NCI-H524 (cell line): ENCODE measurements at regions not wholly inside any gene's neighbourhood (a gene's known extent, or its start where the extent isn't known, plus 50 kb on each side); places are given as distances from the start of the nearest gene placed in this dataset.

Experiments used
- DNase-seq, 2 experiments: peaks; one replicate each; lab custom pipeline; 2025; lab: John Stamatoyannopoulos, UW

DNA sequence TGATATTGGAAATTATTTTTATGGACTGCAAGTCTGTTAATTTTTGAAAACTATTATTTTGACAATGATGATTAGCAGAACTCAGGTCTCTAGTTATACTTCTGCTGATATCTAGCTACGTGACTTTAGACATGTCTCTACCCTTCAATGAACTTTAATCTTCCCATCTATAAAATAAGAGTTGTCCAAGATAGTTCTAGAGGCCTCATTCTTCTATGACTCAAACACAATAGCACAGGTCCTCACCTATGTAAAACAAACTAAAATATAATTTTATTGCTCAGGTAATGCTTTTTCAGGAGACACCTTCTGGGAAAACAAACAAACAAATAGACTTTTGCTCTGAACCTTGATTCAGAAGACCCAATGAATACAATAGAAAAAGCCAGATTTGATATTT lies 544.4 kb upstream of the SETBP1 start:
- DNase-seq = no peak

DNA sequence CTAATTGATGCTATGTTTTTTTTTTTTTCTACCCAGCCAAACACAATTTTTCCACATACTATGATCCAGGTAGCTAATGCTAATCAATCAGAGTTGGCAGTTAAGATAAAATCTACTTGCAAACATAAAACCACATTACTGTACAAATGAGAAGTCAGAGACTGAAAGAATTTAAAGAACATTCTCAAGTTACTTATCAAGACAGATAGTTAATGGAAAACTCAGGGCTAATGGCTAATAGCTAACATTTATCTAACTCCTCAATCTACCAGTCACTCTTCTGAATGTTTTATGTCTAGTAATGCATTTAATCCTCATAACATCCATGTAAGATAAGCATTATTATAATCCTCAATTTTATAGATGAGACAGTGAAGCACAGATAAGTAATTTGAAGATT lies 537.6 kb upstream of the SETBP1 start:
- no peak for DNase-seq

DNA sequence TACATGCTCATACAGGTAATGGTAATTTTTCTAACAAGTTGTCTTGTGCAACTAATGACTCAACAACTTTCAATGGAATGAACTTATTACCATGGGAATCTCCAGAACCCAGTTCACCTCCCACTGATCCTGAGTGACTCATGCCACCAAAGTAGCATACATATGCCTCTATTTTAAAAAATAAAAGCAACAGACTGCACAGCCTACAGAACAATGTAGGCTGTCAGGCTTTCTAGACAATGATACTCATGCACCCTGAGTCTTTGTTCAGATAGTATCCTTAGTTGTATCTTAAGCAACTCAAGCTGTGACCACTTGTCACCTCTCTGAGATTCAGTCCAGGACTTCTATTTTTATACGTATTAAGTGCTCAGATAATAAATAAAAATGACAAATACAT lies 531.0 kb upstream of the SETBP1 start:
- no peak for DNase-seq

DNA sequence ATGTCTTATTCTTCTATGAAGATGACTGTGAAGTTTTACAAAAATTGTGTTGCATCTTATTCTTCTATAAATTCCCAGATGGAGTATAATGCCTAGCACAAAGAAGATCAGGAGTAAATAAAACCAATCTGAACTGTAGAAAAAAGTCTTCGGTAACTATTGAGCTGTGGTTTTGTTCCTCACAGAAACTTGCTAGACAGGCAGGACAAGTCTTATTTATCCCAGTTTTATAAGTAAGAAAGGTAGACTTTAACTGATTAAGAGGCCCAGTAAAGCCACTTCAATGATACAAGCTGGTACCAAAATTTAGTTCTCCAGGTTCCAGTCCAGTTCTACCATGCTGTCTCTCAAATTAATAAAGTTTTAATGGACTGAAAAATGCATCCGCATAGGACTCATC lies 526.7 kb upstream of the SETBP1 start:
- no peak for DNase-seq

DNA sequence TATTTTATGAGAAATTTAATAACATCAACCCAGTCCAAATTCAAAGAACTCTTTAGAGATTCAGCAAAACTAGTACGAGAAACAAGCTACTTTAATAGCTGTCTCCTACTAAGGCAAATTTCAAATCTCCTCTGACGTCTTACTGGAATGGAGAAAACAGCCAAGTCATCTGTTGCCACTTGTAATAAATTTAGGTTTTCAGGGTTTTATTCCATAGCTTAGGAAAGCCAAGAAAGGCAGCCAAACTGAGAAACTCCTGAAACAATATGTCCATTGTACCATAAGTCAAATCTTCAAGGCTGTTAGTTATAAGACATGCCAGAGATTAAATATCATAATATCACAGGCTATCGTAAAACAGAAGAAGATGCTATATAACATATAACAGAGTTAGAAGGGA lies 524.6 kb upstream of the SETBP1 start:
- DNase-seq = no peak

DNA sequence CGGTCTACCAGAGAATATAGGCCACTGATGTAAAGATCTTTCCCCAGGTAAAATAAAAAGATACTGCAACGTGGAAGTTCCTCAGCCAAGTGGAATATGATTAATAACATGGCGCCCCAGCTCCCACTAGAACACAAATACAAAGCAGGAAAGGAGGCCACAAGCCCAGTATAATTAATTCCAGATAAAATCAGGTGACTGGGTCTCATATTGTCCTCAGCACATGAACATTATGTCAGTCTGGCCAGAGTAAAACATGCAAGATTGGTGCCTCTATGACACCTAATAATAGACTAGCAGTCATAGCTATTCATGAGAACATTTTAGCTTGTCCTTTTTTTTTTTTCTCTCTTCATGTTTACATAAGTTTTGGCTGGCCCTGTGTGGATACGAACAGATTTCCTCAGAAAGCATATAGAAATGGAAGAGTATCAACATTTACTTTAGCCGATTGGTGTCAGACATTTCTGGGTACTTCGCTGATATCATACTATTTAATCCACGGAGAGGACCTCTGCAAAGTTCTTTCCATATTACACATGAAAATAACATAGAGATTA lies 523.8 kb upstream of the SETBP1 start:
- DNase-seq = no peak

DNA sequence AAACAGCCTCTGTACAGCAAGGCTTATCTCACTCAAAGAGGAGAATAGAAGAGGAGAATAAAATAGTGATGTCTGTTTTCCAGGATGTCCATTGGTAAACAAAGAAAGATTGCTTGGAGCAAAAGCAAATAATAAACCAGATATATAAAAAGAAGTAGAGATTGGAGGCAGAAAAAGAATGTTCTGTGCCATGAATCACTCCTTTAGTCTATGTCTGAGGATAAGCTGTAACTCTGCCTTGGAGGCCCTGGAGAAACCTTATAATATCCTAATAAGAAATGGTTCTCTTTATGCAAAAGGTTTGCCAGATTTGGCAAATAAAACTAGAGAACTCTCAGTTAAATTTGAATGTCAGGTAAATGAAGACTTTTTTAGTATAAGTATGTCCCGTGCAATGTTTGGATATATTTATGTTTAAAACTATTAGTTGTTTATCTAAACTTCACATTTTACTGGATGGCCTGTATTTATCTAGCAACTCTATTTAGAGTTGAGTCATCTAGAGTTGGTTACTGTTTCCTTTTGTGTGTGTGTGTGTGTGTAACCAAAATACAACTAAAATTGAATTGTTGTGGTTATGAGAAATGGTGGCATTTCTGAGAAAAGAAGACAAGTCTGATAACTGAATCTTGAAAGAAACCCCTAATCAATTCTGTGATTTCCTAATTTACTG lies 510.3 kb upstream of the SETBP1 start:
- DNase-seq = no peak

DNA sequence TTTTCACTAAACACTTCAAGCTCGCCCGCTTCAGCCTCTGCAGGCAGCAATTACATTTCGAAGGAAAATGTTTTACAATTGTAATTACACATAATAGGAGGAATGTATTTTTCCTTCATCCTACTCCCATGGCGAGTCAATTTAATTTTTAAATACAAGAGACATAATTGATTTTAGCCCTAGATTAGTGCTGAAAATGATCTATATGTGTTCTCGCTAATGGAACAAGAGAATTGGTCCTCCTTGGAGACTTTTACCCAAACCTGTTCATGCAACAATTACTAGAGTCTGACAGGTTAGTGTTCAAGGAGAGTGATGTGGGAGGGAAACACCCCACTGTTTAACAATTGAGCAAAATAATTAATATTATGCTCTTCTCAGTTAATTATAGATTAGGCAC lies 509.4 kb upstream of the SETBP1 start:
- DNase-seq = no peak

DNA sequence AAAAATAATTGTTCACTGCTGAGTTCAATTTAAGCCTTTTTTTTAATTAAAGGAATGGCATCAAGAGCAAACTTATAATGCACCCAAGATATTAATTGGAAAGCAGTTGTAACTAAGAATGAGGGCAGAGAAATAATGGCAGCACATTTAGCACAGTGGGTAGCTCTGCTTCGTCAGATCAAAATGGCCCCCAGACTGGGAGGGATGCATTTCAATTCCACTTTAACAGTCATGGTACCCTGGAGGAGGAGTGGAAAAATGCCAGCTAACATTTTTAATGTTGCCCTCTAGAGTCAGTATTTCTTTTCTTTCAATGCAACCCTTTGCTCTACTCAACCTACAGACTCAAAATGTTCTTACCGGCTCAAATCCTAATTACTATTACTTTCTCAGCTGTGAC lies 504.8 kb upstream of the SETBP1 start:
- DNase-seq = no peak

DNA sequence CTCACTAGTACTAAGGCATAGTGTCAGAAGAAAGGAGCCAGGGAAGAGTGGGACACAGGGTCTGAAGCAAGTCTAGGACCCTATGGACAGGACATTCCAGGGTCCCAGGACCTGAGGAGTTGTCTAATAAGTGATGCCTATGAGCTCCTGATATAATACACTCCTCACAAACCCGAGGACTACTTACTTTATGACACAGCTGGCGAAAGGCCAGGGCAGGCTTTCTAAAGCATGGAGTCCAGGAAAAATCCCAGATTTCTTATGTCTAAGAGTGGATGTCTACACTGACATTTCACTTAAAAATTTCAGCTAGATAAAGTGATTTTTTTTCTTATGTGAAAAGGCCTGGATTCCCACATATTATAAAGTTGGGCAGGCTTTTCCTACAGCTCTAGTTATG lies 502.2 kb upstream of the SETBP1 start:
- no peak for DNase-seq

DNA sequence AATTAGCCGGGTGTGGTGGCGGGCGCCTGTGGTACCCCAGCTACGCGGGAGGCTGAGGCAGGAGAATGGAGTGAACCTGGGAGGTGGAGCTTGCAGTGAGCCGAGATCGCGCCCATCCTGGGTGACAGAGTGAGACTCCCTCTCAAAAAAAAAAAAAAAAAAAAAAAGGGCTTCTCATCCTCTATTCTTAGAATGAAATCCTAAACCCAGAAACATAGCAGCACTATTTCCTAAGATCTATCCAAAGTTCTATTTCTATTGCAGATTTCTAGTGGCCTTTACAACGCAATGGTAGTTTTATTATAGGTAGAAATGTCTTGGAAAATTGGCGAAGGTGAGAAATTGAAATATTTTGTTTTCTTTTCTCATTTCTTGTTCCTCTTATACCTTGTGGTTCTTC lies 501.0 kb upstream of the SETBP1 start:
- no peak for DNase-seq

DNA sequence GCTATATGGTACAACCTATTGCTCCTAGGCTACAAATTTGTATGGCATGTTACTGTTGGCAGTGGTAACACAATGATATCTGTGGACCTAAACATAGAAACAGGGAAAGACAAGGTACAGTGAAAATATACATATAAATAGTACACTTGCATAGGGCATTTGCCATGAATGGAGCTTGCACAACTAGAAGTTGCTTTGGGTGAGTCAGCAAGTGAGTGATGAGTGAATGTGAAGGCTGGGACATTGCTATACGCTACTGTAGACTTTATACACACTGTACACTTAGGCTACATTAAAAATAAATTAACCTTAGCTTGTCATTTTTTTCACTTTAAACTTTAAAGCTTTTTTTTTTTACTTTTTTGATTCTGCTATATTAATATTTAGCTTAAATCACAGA lies 500.0 kb upstream of the SETBP1 start:
- no peak for DNase-seq

DNA sequence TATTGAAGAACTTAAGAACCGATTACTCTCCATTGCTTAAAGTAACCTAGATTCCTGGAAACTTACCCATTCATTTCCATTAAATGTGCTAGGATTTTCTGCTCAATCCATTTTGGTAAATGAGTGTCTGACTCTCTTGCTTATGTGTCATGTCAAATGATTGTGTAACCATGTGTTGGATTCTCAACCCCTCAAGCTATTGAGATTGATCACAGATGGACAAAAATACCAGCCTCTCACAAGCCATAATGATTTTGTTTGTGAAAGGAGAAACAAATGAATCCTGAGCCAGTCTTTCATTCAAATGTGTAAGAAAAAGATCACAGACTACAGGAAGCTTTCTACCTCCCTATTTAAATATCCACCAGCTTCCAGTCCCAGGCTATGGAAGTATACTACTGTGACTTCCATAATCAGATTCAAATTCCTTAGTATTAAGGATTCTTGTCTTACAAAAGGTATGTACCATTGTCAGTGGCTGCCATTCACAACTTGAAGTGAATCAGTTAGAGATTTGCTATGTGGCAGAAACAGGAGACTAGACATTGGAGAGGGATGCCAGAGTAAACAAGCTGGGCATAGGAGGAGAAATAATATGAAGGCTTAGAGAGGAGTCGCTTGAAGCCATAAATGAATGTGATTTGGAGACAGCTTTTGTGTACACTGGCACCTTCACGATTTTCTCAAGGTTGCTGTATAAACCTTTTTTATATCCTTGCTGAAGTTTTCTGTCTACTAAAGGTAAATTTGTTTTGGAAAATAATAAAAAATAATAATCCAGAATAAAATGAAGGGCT lies 498.5 kb upstream of the SETBP1 start:
- no peak for DNase-seq

DNA sequence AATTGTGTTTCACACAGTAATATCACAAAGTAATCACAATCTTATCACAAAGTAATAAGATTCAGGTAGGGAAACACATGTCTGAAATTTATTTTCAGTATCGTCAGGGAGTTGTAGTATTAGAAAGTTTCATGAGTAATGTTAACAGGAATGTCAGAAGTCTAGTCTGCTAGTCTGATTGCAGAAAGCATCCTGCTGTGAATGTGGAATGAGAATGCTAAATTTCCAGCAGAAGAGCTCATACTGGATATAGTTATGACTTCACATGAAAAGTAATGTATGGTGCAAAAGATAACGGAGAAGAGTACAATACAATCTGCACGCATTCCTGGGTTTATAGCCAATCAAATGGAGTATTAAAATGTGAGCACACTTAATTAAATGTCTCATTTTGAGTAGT lies 494.7 kb upstream of the SETBP1 start:
- no peak for DNase-seq

DNA sequence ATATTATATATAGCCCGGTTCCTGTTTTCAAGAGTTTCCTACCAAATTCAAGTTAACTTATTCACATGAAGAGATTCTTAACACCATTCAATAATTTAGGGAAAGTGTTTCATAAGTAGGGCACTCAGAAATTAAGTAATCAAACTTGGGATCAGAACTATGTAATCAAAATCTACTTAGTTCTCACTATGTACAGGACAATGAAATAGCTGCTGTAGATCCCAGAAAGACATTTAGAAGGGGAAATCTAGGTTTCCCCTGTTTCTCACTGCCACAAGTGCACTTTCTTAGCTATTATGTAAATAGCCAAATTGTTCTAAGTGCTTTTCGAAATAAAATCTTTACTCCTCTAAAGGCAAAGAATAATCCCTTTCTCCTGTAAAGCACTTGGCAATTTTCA lies 493.6 kb upstream of the SETBP1 start:
- no peak for DNase-seq

DNA sequence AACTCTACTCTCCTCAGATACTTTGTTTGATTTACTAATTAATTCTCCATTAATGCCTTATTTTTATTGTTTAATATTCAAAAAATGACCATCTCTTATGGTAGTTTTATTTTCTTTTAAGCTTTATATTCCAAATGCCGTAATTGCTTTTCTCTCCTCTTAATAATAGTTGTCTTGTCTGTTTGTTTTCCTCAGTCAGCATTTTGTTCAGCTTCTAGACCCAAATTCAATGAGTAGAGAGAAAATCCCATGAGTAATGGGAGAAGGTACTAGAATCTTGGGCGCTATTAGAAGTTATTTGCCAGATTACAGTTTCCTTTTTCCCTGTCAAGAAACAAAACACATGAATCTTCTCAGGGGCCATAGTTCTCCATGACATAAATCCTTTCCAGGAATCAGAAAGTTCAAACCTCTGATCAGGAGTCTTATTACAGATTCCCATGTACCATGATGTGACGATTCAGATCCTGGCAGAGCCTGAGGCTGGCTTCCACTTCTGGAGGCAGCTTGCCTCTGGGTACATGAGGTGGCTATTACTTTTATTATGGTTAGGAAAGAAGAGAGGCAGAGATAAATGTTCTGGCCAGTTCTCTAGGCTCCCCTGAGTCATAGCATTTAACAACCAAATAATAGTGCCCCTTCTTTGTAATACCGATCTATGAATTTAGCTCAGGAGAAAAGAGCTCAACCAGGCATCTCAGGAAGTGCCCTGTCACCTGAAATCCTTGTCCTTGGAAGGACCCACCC lies 485.1 kb upstream of the SETBP1 start:
- DNase-seq = no peak

DNA sequence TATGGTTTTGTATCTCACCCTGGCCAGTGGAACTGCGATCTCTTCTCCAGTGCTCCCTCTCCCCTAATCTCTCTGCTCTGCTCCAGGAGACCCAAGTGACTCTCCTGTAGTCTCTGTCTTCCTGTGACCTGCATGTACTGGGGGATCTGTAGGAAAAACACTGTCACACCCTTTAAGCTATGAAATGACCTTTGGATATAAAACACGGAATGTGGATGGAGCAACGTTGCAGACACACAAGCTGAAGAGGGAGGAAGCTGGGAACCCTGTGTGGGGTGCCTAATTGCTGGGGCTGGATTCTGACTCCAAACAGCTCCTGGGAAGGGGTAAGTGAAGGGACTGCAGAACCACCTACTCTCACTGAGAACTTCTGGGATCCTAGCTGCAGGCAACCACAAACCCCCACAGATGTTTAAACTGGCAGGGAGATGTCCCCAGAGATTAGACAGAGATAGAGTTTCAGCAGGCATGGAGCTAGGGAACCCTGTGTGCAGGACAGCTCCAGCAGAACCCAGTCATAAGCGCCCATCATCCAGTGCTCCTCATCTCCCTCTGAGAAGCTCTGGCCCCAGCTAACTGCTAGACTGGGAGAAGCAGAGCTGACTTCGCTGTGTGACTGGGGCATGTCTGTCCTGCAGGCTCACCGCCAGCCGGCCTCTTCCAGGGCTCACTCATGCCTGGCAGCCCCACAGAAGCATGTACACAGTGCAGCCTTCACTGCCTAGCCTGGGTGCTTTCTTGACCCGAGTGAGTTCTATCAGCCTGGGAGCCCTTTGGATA lies 482.7 kb upstream of the SETBP1 start:
- peak in 1 of 2 experiments; percentile 12 for DNase-seq

DNA sequence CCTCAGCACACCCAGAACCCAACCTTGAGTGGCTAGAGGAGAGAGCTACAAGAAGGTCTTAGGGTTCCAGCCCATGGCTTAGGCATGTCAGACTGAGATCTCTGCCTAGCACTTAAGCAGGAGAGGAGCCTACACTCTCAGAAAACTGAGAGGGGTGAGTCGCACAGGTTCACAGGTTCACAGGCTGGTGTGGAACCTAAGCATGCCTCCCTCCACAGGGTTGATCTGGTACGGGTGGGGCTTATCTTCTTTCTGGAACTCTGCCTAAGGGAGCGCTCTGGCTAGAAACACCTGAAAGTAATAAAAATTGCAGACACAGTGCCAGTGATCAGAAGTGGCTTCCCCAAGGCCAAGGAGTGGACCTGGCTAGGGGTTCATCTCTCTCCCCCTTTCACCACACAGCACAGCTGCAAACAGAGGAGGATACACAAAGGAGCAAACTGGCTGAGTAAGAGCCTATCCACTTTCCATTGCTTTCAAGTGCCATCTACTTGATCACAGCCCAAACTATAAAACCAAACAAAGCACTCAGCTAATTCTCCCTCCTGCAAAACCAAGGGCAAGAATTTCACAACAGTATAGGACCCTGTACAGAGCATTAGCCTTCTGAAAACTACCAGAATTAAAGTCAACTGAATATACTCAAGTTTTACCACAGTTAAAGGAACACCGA lies 481.9 kb upstream of the SETBP1 start:
- no peak for DNase-seq

DNA sequence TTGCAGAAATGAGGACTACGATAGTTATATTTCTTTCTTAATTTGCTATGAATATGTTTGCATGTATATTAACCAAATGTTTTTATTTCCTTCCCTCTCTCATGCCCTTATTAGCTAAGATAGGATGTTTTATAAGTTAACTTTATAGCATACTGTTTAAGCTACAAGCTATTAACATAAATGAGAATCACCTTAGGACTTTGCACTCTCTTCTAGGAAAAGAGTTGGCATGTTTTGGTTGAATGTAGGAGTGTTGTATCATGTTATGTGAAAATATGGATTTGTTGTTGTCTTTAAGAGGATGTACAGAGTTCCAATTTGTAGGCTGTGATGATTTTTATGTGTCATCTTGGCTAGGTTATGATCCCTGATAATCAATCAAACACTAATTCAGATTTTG lies 467.4 kb upstream of the SETBP1 start:
- no peak for DNase-seq

DNA sequence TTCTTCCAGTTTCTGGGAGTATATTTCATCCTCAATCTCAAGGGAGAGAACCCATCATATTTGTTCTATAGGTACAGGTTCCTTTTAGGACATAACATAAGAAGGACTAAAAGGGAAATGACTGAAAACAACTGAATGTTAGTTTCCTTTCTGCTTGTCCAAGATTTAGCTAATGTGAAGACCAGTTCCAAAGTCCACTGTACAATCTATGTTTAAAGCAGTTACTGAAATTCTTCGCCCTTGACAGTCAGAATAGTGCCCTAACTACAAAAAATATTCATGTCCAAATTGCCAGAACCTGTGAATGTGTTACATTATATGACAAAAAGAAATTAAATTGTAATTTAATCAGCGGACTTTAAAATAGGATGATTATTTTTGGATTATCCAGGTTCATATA lies 466.3 kb upstream of the SETBP1 start:
- no peak for DNase-seq

DNA sequence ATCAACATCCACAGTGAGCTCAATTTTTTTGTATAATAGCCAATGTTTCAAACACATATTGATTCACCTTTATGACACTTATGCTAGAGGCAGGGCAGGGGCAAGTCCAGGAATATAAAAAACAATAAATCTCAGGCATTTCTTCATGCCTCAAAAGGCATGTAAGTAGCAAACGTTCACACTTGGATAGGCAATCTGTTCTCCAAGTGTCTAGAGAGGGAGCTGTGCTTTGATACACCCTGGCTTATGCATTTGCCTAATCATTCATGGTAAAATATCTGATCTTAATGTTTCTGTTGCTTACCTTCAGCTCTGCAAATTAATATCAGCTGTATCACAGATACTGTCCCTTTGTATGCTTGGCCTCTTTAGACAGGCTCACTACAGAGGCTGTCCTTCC lies 464.5 kb upstream of the SETBP1 start:
- DNase-seq = no peak

DNA sequence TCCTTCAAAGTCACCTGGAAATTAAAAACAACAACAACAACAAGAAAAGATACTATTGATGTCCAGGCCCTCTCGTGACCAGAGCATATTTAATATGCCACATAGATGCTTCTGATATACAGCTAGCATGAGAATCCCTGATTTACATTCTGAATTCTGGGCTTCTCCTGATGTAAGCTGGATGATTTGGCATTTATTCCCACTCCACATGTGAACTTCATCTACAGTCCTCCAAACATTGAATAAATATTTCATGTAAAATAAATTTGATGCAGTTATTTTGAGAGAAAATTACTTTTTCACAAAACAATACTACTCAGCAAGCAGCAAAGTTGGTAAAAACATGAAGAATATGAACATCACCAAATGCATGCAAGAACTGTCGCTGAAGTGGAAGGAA lies 453.2 kb upstream of the SETBP1 start:
- no peak for DNase-seq
